Testis (tissue), 2 donors: ENCODE measurements at regions not wholly inside any gene's neighbourhood (a gene's known extent, or its start where the extent isn't known, plus 50 kb on each side); places are given as distances from the start of the nearest gene placed in this dataset.

ENCODE experiments used
- POLR2A ChIP-seq: fragments of 450-650 bp; IDR thresholded peaks from one replicate; pipeline ENCODE4 v1.6.1; 2017; ENCODE audit warnings: antibody characterized with exemption, mild to moderate bottlenecking, moderate library complexity
- TF ChIP-seq, protein P1 (sequence below), 3 experiments: fragments of 450-650 bp in 2 of 3; fragments of 200-600 bp in 1 of 3; sonication (generic) in 1 of 3; IDR thresholded peaks; one replicate each; pipeline ENCODE4 v1.5.1; 2016 to 2019; ENCODE audit warnings: antibody characterized with exemption in 3 of 3, mild to moderate bottlenecking in 2 of 3, moderate library complexity in 1 of 3

DNA sequence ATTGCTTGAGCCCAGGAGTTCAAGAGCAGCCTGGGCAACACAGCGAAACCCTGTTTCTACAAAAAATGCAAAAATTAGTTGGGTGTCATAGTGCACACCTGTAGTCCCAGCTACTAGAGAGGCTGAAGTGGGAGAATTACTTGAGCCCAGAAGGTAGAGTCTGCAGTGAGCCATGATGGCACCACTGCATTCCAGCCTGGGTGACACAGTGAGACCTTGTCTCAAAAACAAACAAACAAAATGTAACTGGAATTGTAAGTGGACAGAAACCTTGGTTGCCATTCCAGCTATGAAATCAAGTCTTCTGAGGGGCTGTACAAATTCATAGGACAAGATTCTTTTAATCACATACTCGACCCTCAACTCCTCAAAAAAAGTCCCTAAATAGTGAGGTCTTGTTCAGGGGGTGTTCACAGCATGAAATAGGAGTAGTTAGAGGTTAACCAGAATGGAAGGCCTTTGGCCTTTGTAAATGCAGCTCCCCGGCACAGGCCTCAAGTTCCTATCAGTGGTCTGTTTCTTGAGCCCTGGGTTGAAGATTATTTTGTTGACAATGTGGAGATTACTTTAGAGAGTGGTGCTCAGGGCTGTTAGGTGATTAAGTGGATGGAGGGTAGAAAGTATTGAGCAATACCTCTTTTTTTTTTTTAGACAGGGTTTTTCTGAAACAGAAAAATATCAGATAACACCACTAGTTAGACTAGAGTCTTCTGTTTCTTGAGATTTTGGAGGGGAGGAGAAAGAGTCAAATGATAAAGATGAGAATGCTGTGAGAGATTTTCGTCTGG lies 138.7 kb upstream of the ZNF648 start:
- TF ChIP-seq, protein P1, sequence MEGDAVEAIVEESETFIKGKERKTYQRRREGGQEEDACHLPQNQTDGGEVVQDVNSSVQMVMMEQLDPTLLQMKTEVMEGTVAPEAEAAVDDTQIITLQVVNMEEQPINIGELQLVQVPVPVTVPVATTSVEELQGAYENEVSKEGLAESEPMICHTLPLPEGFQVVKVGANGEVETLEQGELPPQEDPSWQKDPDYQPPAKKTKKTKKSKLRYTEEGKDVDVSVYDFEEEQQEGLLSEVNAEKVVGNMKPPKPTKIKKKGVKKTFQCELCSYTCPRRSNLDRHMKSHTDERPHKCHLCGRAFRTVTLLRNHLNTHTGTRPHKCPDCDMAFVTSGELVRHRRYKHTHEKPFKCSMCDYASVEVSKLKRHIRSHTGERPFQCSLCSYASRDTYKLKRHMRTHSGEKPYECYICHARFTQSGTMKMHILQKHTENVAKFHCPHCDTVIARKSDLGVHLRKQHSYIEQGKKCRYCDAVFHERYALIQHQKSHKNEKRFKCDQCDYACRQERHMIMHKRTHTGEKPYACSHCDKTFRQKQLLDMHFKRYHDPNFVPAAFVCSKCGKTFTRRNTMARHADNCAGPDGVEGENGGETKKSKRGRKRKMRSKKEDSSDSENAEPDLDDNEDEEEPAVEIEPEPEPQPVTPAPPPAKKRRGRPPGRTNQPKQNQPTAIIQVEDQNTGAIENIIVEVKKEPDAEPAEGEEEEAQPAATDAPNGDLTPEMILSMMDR (IDR thresholded peaks at IDR 0.05) = no peak
- no peak for TF ChIP-seq POLR2A
